22Rv1 (cell line): ENCODE measurements at regions not wholly inside any gene's neighbourhood (a gene's known extent, or its start where the extent isn't known, plus 50 kb on each side); places are given as distances from the start of the nearest gene placed in this dataset.

ENCODE experiments used
- H3K27ac ChIP-seq: fragments of 450-650 bp; 2 replicates; pipeline ENCODE4 v1.5.1; 2017
- ZFX ChIP-seq: fragments of 450-650 bp; IDR thresholded peaks from 2 replicates; pipeline ENCODE4 v1.6.1; 2017; ENCODE audit warnings: antibody characterized with exemption, borderline replicate concordance
- TF ChIP-seq, protein P1 (sequence below): fragments of 450-650 bp; IDR thresholded peaks from 2 replicates; pipeline ENCODE4 v1.5.1; 2017; ENCODE audit warnings: mild to moderate bottlenecking

DNA sequence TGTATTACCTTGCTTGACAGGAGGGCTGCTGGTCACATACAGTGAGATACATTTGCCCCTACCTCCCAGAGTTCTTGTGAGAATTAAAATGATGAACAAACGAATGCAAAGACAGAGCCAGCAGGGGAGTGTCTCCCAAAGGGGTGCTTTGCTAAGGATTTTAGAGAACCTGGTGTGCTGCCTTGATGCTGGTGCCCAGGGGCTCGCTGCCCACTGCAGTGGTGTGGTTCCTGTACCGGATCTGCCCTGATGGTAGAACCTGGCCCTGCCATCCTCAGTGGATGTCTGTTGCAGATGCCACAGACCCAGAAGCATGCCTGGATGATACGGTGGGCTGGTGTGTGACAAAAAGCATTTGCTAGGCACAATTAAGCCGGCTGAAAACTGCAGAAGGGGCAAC is 414.8 kb upstream of the HS6ST1 start:
- H3K27ac ChIP-seq: no peak overlapping the region

DNA sequence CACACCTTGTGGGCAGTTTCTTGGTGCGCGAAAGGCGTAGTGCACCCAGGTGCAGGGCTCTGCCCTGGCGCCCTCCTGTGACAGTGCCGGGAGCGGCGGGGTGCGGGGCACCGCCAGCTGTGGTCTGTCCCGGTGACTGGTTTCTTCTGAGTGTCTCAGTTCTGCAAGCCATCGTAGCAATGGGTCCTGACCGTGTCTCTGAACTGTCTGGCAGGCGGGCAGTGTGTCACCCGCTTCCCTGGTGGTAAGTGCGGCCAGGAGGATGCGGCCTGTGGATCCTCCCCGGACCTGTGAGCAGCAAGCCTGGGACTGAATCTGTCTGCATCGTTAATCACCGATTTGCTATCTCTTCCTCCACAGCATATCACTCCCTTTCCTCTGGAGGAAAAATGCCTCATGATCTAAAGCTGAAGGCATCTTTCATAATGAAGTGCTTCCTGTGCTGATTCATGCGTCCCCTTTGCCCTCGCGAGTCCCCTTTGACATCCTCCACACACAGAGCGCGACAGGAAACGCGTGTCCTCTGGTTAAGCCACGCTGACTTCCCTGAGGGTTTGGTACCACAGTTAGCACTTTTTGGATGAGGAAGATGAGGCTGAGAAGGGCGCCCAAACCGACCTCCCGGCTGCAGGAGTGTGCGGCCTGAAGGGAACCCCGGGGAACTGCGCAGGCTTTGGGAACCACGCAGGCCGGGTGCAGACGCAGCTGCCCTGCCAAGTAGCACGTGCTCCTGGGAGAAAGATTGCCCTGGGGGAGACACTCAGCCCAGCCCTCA is 416.0 kb upstream of the HS6ST1 start:
- TF ChIP-seq, protein P1, sequence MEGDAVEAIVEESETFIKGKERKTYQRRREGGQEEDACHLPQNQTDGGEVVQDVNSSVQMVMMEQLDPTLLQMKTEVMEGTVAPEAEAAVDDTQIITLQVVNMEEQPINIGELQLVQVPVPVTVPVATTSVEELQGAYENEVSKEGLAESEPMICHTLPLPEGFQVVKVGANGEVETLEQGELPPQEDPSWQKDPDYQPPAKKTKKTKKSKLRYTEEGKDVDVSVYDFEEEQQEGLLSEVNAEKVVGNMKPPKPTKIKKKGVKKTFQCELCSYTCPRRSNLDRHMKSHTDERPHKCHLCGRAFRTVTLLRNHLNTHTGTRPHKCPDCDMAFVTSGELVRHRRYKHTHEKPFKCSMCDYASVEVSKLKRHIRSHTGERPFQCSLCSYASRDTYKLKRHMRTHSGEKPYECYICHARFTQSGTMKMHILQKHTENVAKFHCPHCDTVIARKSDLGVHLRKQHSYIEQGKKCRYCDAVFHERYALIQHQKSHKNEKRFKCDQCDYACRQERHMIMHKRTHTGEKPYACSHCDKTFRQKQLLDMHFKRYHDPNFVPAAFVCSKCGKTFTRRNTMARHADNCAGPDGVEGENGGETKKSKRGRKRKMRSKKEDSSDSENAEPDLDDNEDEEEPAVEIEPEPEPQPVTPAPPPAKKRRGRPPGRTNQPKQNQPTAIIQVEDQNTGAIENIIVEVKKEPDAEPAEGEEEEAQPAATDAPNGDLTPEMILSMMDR: no peak

More for the DNA sequence above, 414.8 kb upstream of the HS6ST1 start:
- TF ChIP-seq, protein P1: no peak
- TF ChIP-seq ZFX: no peak

DNA sequence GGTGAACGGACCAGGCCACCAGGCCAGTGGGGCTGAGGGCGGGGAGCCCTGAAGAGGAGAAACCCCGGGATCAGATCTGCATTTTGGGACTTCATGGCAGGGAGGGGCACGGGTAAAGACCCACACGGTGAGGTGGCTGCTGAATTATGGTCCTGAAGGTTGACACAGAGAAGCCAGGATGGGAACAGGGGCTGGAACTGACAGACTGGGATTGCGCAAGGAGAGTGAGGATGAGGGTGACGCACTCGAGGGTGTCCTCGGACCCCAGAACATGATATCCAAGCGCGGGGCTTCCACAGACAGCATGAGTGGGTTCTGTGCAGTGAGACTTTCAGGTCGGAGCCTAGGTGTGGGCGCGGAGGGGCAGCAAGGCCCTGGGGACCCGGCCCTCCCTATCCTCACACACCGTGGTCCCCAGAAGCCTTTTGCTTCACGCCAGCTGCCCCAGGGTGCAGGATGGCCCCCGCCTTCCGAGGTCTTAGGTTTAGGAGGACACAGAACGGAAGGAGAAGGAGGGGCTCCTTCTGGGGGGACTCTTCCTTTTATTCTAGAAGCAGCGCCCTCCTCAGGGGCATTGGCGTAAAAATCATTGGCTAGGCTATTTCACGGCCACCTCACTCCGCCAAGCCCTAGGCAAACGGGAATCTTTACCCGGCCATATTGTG is 416.8 kb upstream of the HS6ST1 start:
- H3K27ac ChIP-seq: no peak overlapping the region
- no peak for TF ChIP-seq ZFX

More for the DNA sequence above, 416.0 kb upstream of the HS6ST1 start:
- H3K27ac ChIP-seq: no peak overlapping the region

DNA sequence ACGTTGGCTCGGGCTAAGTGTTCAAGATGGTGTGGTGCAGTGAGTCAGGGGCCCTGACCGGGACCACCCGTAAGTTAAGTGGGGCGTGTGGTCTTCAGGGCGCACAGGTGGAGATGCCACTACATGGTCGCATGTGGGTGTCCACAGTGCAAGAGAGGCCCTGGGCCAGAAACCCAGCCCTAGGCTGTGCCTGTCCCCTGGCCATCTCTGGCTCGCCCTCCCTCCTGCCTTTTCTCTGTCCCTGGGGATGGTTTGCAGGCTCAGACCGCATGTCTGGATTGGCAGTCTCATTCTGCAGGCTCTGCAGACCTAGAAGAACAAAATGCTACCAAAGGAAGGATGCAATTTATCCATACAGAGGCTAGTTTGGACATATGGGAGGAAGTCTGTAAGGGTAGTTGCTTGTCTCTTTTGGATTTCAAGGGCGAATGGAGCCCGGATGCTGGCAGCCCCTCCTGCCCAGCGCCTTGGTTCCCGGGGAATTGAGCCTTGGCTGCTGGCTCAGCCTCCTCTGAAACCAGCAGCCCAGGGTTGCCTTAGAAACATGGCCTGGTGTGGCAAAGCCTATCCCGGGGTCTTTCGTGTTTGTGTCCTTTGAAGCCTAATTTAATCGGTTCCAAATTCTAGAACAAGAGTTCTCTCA is 417.5 kb upstream of the HS6ST1 start:
- TF ChIP-seq, protein P1: no peak
- no peak for TF ChIP-seq ZFX
- H3K27ac ChIP-seq: no peak overlapping the region

DNA sequence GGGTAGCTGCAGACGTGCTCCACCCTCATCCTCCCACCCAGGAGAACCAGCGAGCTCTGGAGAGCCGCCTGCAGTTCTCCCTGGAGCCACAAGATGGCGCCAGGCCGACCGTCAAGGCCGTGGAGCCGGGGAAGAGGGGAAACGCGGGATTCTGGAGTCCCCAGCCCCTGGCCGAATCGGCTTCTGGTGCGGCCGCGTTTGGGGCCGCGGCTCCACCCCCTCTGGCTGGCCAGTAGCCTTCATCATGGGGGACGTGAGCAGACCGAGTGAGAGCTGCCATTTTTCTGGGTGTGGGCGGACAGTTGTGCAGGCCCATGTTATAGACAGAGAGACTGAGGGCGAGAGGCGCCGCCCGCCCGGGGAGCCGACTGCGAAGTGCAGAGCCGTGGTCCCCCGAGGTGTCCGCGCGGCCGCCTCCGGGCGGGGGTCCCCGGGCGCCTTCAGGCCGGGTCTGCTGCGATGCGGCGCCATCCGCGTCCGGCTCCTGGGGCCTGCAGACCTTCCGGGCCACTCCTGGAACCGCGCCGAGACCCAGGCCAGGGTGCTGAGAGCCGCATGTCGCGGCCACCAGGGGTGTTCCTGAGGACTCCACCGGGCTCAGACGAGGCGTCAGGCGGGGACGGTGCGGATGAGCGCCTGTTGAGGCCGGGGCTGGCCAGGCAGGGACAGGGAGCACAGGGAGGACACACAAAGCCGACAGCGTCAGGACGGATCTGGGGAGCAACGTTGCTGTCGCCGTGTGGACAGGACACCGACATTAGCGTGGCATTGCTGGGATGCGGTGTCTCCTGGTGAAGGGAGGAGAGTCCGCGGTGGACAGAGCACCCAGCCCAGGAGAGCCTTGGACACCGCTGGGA is 418.2 kb upstream of the HS6ST1 start:
- TF ChIP-seq, protein P1: peak; percentile 84
- TF ChIP-seq ZFX: no peak

DNA sequence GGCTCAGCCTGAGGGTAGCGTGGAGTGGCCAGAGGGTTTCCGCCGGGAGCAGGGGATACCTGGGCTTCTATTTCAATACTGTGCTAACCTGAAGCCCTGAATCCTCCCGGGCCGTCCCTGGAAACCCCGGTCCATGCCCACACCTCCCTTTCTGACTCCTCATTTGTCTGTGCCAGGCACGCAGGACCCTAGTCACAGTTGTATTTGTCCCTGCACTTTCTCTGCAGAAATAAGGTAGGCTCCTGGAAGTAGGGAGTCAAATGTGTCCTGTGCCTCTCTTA is 418.8 kb upstream of the HS6ST1 start:
- H3K27ac ChIP-seq: no peak overlapping the region
- TF ChIP-seq, protein P1: no peak
- TF ChIP-seq ZFX: no peak

More for the DNA sequence above, 418.2 kb upstream of the HS6ST1 start:
- H3K27ac ChIP-seq: no peak overlapping the region

DNA sequence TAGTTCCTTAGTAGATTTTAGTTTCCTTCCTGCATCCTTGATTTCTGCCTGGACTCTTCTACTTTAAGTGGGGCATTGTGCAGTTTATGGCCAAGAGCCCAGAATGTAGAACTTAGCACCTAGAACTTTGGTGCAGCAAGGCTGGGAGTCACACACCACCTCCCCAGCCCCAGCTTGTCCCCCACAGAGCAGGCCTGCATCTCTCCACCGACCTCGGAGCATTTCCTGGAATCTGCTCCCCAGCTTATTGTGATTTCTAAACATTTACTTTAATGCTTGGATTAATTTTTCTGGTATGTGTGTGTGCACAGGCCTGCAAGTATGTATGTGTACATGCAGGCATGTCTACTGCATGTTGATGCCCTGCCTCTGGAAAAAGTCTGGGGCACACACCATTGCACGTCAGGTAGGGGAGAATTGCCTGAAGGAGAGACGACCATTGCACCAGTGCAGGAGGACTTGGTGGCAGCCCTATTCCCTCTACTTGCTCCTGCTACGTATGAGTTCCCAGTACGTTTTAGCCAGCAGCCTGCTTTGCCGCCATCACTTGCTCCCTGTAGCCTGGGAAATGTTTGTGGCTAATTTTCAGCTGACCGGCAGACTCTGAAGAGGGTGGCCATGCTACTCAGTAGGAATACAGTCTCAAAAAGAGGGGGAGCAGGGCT is 419.9 kb upstream of the HS6ST1 start:
- H3K27ac ChIP-seq: no peak overlapping the region
- TF ChIP-seq, protein P1: no peak
- TF ChIP-seq ZFX: no peak
